ENCODE measurements at regions not wholly inside any gene's neighbourhood (a gene's known extent, or its start where the extent isn't known, plus 50 kb on each side); places are given as distances from the start of the nearest gene placed in this dataset.

- FAIRE-seq (no peak), DNase-seq (ENCODE audit: insufficient read length, low spot score) (no peak)
- TF ChIP-seq SPI1 (IDR thresholded peaks at IDR 0.05; ENCODE audit: low read depth, low read length) (peak; percentile 50), POLR2A (IDR thresholded peaks at IDR 0.05; ENCODE audit: low read depth, low read length) (no peak), POU2F2 (IDR thresholded peaks at IDR 0.05; ENCODE audit: low read depth, low read length) (no peak), TAF1 (IDR thresholded peaks at IDR 0.05; ENCODE audit: low read depth, low read length) (no peak), PAX5 (IDR thresholded peaks at IDR 0.05; ENCODE audit: insufficient read depth, low read length, severe bottlenecking) (no peak)
Observed at GRCh38 chr14:61153914-61154545, 127.1 kb downstream of the TMEM30B start.

GRCh38 chr14:61153431-61153830, 127.7 kb downstream of the TMEM30B start:
- TF ChIP-seq PAX5 (IDR thresholded peaks at IDR 0.05; ENCODE audit: insufficient read depth, low read length, severe bottlenecking) = no peak
- TF ChIP-seq POLR2AphosphoS5 (IDR thresholded peaks at IDR 0.05; ENCODE audit: low read depth, low read length) = no peak
- TF ChIP-seq TAF1 (IDR thresholded peaks at IDR 0.05; ENCODE audit: low read depth, low read length) = no peak
- no peak for TF ChIP-seq POU2F2 (IDR thresholded peaks at IDR 0.05; ENCODE audit: low read depth, low read length)
- TF ChIP-seq SPI1 (IDR thresholded peaks at IDR 0.05; ENCODE audit: low read depth, low read length) = no peak
- TF ChIP-seq POLR2A (IDR thresholded peaks at IDR 0.05; ENCODE audit: low read depth, low read length) = no peak
- no peak for FAIRE-seq
- no peak for DNase-seq (ENCODE audit: insufficient read length, low spot score)

DNA sequence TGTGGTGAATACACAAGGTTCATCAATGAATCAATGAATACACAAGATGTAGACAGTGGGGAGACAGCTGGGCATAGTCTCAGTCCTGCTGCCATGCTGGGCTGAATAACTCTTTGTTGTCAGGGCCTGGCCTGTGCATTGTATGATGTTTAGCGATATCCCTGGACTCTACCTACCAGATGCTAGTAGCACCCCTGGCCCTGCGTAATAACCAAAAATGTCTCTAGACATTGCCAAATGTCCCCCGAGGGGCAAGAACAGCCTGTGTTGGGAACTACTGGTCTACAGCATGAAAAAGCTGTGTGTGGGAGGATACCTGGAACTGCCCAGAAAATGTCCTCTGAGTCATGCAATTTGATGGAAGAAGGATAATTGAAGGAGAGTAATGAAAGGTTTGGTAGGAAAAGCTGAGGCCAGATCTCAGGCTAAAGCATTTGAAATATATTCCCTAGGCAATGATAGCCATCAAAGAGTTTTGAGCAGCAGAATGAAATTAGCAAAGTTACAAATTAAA, 128.2 kb downstream of the TMEM30B start:
- DNase-seq (ENCODE audit: insufficient read length, low spot score) = no peak
- peak; percentile 28 for FAIRE-seq
- TF ChIP-seq PAX5 (IDR thresholded peaks at IDR 0.05; ENCODE audit: insufficient read depth, low read length, severe bottlenecking) (no peak), SPI1 (IDR thresholded peaks at IDR 0.05; ENCODE audit: low read depth, low read length) (no peak), POU2F2 (IDR thresholded peaks at IDR 0.05; ENCODE audit: low read depth, low read length) (no peak), TAF1 (IDR thresholded peaks at IDR 0.05; ENCODE audit: low read depth, low read length) (no peak), POLR2AphosphoS5 (IDR thresholded peaks at IDR 0.05; ENCODE audit: low read depth, low read length) (no peak), POLR2A (IDR thresholded peaks at IDR 0.05; ENCODE audit: low read depth, low read length) (no peak)

- DNase-seq (ENCODE audit: insufficient read length, low spot score) = no peak
- no peak for FAIRE-seq
- TF ChIP-seq SPI1 (IDR thresholded peaks at IDR 0.05; ENCODE audit: low read depth, low read length) = no peak
- TF ChIP-seq POU2F2 (IDR thresholded peaks at IDR 0.05; ENCODE audit: low read depth, low read length) = no peak
- TF ChIP-seq POLR2AphosphoS5 (IDR thresholded peaks at IDR 0.05; ENCODE audit: low read depth, low read length) = no peak
- no peak for TF ChIP-seq POLR2A (IDR thresholded peaks at IDR 0.05; ENCODE audit: low read depth, low read length)
- TF ChIP-seq PAX5 (IDR thresholded peaks at IDR 0.05; ENCODE audit: insufficient read depth, low read length, severe bottlenecking) = no peak
- no peak for TF ChIP-seq TAF1 (IDR thresholded peaks at IDR 0.05; ENCODE audit: low read depth, low read length)
Observed at GRCh38 chr14:61151251-61151650, 129.9 kb downstream of the TMEM30B start.

- DNase-seq (ENCODE audit: insufficient read length, low spot score) = no peak
- TF ChIP-seq POLR2AphosphoS5 (IDR thresholded peaks at IDR 0.05; ENCODE audit: low read depth, low read length) = no peak
- TF ChIP-seq PAX5 (IDR thresholded peaks at IDR 0.05; ENCODE audit: insufficient read depth, low read length, severe bottlenecking) = no peak
- no peak for TF ChIP-seq POU2F2 (IDR thresholded peaks at IDR 0.05; ENCODE audit: low read depth, low read length)
- no peak for TF ChIP-seq SPI1 (IDR thresholded peaks at IDR 0.05; ENCODE audit: low read depth, low read length)
- no peak for TF ChIP-seq TAF1 (IDR thresholded peaks at IDR 0.05; ENCODE audit: low read depth, low read length)
- TF ChIP-seq POLR2A (IDR thresholded peaks at IDR 0.05; ENCODE audit: low read depth, low read length) = no peak
- FAIRE-seq = no peak
Observed at GRCh38 chr14:61150851-61151250, 130.3 kb downstream of the TMEM30B start.

DNA sequence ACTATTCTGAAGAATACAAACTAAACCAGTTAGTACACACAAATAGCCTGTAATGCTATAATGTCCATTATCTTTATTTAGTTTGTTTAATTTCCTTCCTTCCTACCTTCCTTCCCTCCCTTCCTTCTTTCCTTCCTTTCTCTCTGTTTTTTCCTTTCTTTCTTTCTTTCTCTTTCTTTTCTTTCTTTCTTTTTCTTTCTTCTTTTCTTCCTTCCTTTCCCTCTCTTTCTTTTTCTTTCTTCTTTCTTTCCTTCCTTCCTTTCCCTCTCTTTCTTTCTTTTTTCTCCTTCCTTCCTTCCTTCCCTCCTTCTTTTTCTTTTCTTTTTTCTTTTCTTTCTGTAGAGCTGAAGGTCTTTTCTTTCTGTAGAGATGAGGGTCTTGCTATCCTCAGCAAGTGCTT, 131.2 kb downstream of the TMEM30B start:
- no peak for TF ChIP-seq TAF1 (IDR thresholded peaks at IDR 0.05; ENCODE audit: low read depth, low read length)
- no peak for TF ChIP-seq SPI1 (IDR thresholded peaks at IDR 0.05; ENCODE audit: low read depth, low read length)
- TF ChIP-seq PAX5 (IDR thresholded peaks at IDR 0.05; ENCODE audit: insufficient read depth, low read length, severe bottlenecking) = no peak
- TF ChIP-seq POLR2AphosphoS5 (IDR thresholded peaks at IDR 0.05; ENCODE audit: low read depth, low read length) = no peak
- TF ChIP-seq POU2F2 (IDR thresholded peaks at IDR 0.05; ENCODE audit: low read depth, low read length) = no peak
- no peak for TF ChIP-seq POLR2A (IDR thresholded peaks at IDR 0.05; ENCODE audit: low read depth, low read length)
- DNase-seq (ENCODE audit: insufficient read length, low spot score) (no peak), FAIRE-seq (no peak)

DNA sequence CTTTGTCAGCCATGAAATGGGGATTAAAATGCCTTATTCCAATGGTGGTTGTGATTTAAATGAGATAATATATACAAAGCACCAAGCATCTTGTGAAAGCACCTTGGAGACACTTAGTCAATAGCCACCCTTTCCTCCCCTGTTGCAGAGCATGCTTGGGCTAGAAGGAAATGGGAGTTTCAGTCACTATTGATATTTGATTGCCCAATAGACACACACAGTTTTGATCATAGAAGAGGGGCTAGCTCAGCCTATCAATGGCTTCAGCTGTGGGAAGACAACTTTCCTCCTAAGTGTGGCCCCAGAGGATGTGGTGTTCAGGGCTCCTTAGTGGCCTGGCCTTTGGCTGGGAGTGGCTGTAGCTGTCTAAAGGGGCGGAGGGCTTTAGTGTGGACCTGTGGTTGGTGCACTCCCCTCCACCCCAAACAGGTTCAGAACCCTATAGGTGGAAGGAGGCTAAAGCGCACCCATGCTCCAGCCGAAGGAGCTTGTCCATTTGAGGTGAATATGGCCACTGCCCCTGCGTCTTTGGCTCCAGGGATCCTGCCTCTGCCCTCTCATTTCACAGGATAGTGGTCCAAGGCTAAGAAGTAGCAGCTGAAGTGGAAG, 132.3 kb downstream of the TMEM30B start:
- no peak for FAIRE-seq
- no peak for TF ChIP-seq SPI1 (IDR thresholded peaks at IDR 0.05; ENCODE audit: low read depth, low read length)
- no peak for TF ChIP-seq POLR2AphosphoS5 (IDR thresholded peaks at IDR 0.05; ENCODE audit: low read depth, low read length)
- TF ChIP-seq TAF1 (IDR thresholded peaks at IDR 0.05; ENCODE audit: low read depth, low read length) = no peak
- TF ChIP-seq POU2F2 (IDR thresholded peaks at IDR 0.05; ENCODE audit: low read depth, low read length) = no peak
- no peak for TF ChIP-seq PAX5 (IDR thresholded peaks at IDR 0.05; ENCODE audit: insufficient read depth, low read length, severe bottlenecking)
- no peak for TF ChIP-seq POLR2A (IDR thresholded peaks at IDR 0.05; ENCODE audit: low read depth, low read length)
- DNase-seq (ENCODE audit: insufficient read length, low spot score) = no peak

GRCh38 chr14:61147831-61148549, 133.1 kb downstream of the TMEM30B start:
- no peak for FAIRE-seq
- TF ChIP-seq PAX5 (IDR thresholded peaks at IDR 0.05; ENCODE audit: insufficient read depth, low read length, severe bottlenecking) = no peak
- no peak for TF ChIP-seq SPI1 (IDR thresholded peaks at IDR 0.05; ENCODE audit: low read depth, low read length)
- no peak for DNase-seq (ENCODE audit: insufficient read length, low spot score)

- TF ChIP-seq POLR2A (IDR thresholded peaks at IDR 0.05; ENCODE audit: low read depth, low read length) (no peak), TAF1 (IDR thresholded peaks at IDR 0.05; ENCODE audit: low read depth, low read length) (no peak), SPI1 (IDR thresholded peaks at IDR 0.05; ENCODE audit: low read depth, low read length) (no peak), PAX5 (IDR thresholded peaks at IDR 0.05; ENCODE audit: insufficient read depth, low read length, severe bottlenecking) (no peak), POLR2AphosphoS5 (IDR thresholded peaks at IDR 0.05; ENCODE audit: low read depth, low read length) (no peak), POU2F2 (IDR thresholded peaks at IDR 0.05; ENCODE audit: low read depth, low read length) (no peak)
- DNase-seq (ENCODE audit: insufficient read length, low spot score) (no peak), FAIRE-seq (no peak)
Observed at GRCh38 chr14:61147381-61147821, 133.7 kb downstream of the TMEM30B start.

Measured in GM12891 (cell line).